Neural progenitor cell (in vitro differentiated cells): ENCODE measurements at regions not wholly inside any gene's neighbourhood (a gene's known extent, or its start where the extent isn't known, plus 50 kb on each side); places are given as distances from the start of the nearest gene placed in this dataset.

Experiments used
- DNase-seq: peaks from one replicate; pipeline ENCODE4 v3.0.0-alpha.2; 2016; ENCODE audit warnings: low spot score
- H2AFZ ChIP-seq: fragments of 200-600 bp; sonication (generic); replicated peaks from 2 replicates; pipeline ENCODE4 v1.6.1; 2016; ENCODE audit warnings: antibody characterized with exemption
- H3F3A ChIP-seq: fragments of 200-600 bp; sonication (generic); 2 replicates; pipeline ENCODE4 v1.6.1; 2016; ENCODE audit warnings: antibody characterized with exemption, low read depth
- H3K27ac ChIP-seq: fragments of 200-600 bp; sonication (generic); 2 replicates; pipeline ENCODE4 v1.5.1; 2016; ENCODE audit warnings: mild to moderate bottlenecking
- H3K27me3 ChIP-seq: fragments of 200-600 bp; sonication (generic); 2 replicates; pipeline ENCODE4 v1.6.1; 2016; ENCODE audit warnings: mild to moderate bottlenecking, moderate library complexity
- H3K36me3 ChIP-seq: fragments of 200-600 bp; sonication (generic); 2 replicates; pipeline ENCODE4 v1.5.1; 2016
- H3K4me1 ChIP-seq: fragments of 200-600 bp; sonication (generic); 2 replicates; pipeline ENCODE4 v1.6.1; 2016; ENCODE audit warnings: mixed run types
- H3K4me2 ChIP-seq: fragments of 200-600 bp; sonication (generic); 2 replicates; pipeline ENCODE4 v1.6.1; 2016
- H3K4me3 ChIP-seq: fragments of 200-600 bp; sonication (generic); 2 replicates; pipeline ENCODE4 v1.5.1; 2016
- H3K79me2 ChIP-seq: fragments of 200-600 bp; sonication (generic); 2 replicates; pipeline ENCODE4 v1.6.1; 2016; ENCODE audit warnings: low read depth
- H3K9ac ChIP-seq: fragments of 200-600 bp; sonication (generic); 2 replicates; pipeline ENCODE4 v1.6.1; 2016
- H3K9me3 ChIP-seq: fragments of 200-600 bp; sonication (generic); 2 replicates; pipeline ENCODE4 v1.5.1; 2016; ENCODE audit warnings: low read depth
- H4K20me1 ChIP-seq: fragments of 200-600 bp; sonication (generic); 2 replicates; pipeline ENCODE4 v1.6.1; 2016; ENCODE audit warnings: low read depth
- H3K27ac Mint-ChIP-seq: 3 replicates; pipeline ENCODE4 v1.8.0; 2021; ENCODE audit warnings: mixed read lengths
- H3K27me3 Mint-ChIP-seq: 2 replicates; pipeline ENCODE4 v1.8.0; 2022; ENCODE audit warnings: low read depth, mild to moderate bottlenecking, inconsistent platforms, moderate library complexity, mixed read lengths; ENCODE audit not compliant: insufficient read depth
- H3K36me3 Mint-ChIP-seq: 3 replicates; pipeline ENCODE4 v1.8.0; 2021; ENCODE audit warnings: mixed read lengths
- H3K4me1 Mint-ChIP-seq: 3 replicates; pipeline ENCODE4 v1.8.0; 2021; ENCODE audit warnings: mixed read lengths
- H3K4me3 Mint-ChIP-seq: 3 replicates; pipeline ENCODE4 v1.8.0; 2021; ENCODE audit warnings: mild to moderate bottlenecking, moderate library complexity, mixed read lengths
- H3K9me3 Mint-ChIP-seq: 3 replicates; pipeline ENCODE4 v1.8.0; 2020; ENCODE audit warnings: mixed read lengths
- EZH2 ChIP-seq: fragments of 200-600 bp; sonication (generic); IDR thresholded peaks from 2 replicates; pipeline ENCODE4 v1.6.1; 2017; ENCODE audit warnings: antibody characterized with exemption, mild to moderate bottlenecking, moderate library complexity
- EZH2phosphoT487 ChIP-seq: fragments of 200-600 bp; sonication (generic); IDR thresholded peaks from 2 replicates; pipeline ENCODE4 v1.6.1; 2017; ENCODE audit warnings: antibody characterized with exemption
- TF ChIP-seq, protein P1 (sequence below): fragments of 200-600 bp; sonication (generic); IDR thresholded peaks from 2 replicates; pipeline ENCODE4 v1.5.1; 2017; ENCODE audit warnings: antibody characterized with exemption, mild to moderate bottlenecking

GRCh38 chr3:19725000-19725399 lies 209.0 kb downstream of the EFHB start:
- Histone ChIP-seq H3K36me3 (no peaks in the 10 kb centered on the region), H3K79me2 (no peaks in the 10 kb centered on the region), H3K27ac (no peak overlapping the region), H3F3A (no peaks in the 10 kb centered on the region), H2AFZ (no peak overlapping the region), H3K9me3 (peaks cover 12% of the 10 kb centered on the region), H3K4me1 (no peaks in the 10 kb centered on the region), H3K4me2 (no peak overlapping the region), H3K9ac (no peak overlapping the region), H3K4me3 (no peak overlapping the region), H4K20me1 (no peaks in the 10 kb centered on the region), H3K27me3 (no peaks in the 10 kb centered on the region)
- no peak for TF ChIP-seq EZH2phosphoT487
- TF ChIP-seq EZH2, result no peak
- TF ChIP-seq, protein P1, sequence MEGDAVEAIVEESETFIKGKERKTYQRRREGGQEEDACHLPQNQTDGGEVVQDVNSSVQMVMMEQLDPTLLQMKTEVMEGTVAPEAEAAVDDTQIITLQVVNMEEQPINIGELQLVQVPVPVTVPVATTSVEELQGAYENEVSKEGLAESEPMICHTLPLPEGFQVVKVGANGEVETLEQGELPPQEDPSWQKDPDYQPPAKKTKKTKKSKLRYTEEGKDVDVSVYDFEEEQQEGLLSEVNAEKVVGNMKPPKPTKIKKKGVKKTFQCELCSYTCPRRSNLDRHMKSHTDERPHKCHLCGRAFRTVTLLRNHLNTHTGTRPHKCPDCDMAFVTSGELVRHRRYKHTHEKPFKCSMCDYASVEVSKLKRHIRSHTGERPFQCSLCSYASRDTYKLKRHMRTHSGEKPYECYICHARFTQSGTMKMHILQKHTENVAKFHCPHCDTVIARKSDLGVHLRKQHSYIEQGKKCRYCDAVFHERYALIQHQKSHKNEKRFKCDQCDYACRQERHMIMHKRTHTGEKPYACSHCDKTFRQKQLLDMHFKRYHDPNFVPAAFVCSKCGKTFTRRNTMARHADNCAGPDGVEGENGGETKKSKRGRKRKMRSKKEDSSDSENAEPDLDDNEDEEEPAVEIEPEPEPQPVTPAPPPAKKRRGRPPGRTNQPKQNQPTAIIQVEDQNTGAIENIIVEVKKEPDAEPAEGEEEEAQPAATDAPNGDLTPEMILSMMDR, result no peak
- no peak overlapping the region for H3K4me3 Mint-ChIP-seq
- peak; percentile 17 for DNase-seq
- no peaks in the 10 kb centered on the region for H3K27me3 Mint-ChIP-seq
- peaks cover 11% of the 10 kb centered on the region for H3K9me3 Mint-ChIP-seq
- no peaks in the 10 kb centered on the region for H3K4me1 Mint-ChIP-seq
- no peak overlapping the region for H3K27ac Mint-ChIP-seq
- H3K36me3 Mint-ChIP-seq, result no peaks in the 10 kb centered on the region

DNA sequence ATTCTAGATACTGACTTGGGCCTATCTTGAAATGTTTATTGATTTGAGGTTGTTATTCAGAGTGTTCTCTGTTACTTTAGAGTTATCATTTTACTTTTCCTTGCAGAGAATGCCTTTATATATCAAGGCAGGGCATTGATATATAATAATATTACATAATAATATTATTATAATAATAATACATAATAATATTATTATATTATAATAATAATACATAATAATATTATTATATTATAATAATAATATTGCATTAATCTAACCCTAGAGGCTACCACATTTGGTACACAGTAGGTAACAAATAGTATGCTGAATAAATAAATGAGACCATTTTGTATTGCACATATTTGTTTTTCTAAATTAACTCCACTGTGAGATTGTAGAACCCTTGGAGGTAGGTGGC lies 216.3 kb downstream of the EFHB start:
- no peaks in the 10 kb centered on the region for H3K27me3 Mint-ChIP-seq
- no peak for DNase-seq

DNA sequence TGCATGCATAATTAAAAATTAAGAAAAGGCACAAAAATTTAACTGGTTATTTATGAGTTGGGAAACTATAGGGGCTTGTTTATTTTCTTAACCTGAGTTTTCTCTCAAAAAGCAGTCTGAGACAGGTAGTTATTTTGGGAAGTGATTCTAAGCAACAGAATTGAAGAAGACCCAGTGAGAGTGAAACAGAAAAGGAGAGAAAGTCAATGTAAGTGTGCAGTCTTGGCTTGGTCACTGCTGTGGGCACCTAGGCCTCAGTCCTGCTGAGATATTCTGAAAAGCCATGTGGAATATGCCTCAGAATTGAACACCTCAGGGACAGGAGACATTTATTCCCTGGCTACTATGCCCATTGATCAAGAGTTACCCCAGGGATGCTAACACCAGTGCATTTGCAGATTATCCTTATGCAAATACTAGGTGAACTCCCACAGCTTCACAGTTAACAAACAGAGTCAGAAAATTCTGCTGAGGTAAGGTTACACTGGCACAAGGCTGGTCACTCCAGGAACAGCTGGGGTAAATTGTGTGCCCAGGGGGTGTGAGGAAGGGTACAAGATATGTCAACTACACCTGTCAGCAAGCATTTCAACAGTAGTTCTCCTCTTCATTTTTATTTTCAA lies 222.7 kb downstream of the EFHB start:
- Mint-ChIP-seq H3K9me3 (no peaks in the 10 kb centered on the region), H3K4me3 (no peak overlapping the region), H3K27ac (no peak overlapping the region), H3K4me1 (peaks cover 8% of the 10 kb centered on the region), H3K36me3 (no peaks in the 10 kb centered on the region), H3K27me3 (no peaks in the 10 kb centered on the region)
- H3K27ac ChIP-seq, result no peak overlapping the region
- H3K9ac ChIP-seq, result no peak overlapping the region
- H3K4me3 ChIP-seq, result no peak overlapping the region
- no peaks in the 10 kb centered on the region for H3K9me3 ChIP-seq
- DNase-seq, result peak; percentile 2
- H4K20me1 ChIP-seq, result no peaks in the 10 kb centered on the region
- H3K4me2 ChIP-seq, result no peak overlapping the region
- no peak overlapping the region for H2AFZ ChIP-seq
- H3K27me3 ChIP-seq, result no peaks in the 10 kb centered on the region
- H3K4me1 ChIP-seq, result no peaks in the 10 kb centered on the region
- H3K79me2 ChIP-seq, result no peaks in the 10 kb centered on the region
- no peaks in the 10 kb centered on the region for H3F3A ChIP-seq
- no peak for TF ChIP-seq EZH2
- TF ChIP-seq EZH2phosphoT487, result no peak
- TF ChIP-seq, protein P1, result no peak
- no peaks in the 10 kb centered on the region for H3K36me3 ChIP-seq

More for the DNA sequence above, 216.3 kb downstream of the EFHB start:
- no peaks in the 10 kb centered on the region for H3K9me3 ChIP-seq
- Mint-ChIP-seq H3K4me3 (no peak overlapping the region), H3K4me1 (no peaks in the 10 kb centered on the region), H3K36me3 (no peaks in the 10 kb centered on the region), H3K9me3 (no peaks in the 10 kb centered on the region), H3K27ac (no peak overlapping the region)
- TF ChIP-seq, protein P1, result no peak
- TF ChIP-seq EZH2phosphoT487 (no peak), EZH2 (no peak)
- H3K4me1 ChIP-seq, result no peaks in the 10 kb centered on the region
- H4K20me1 ChIP-seq, result no peaks in the 10 kb centered on the region
- no peak overlapping the region for H3K4me2 ChIP-seq
- no peak overlapping the region for H2AFZ ChIP-seq
- no peak overlapping the region for H3K4me3 ChIP-seq
- no peaks in the 10 kb centered on the region for H3K27me3 ChIP-seq
- H3K27ac ChIP-seq, result no peak overlapping the region
- H3K36me3 ChIP-seq, result no peaks in the 10 kb centered on the region
- H3F3A ChIP-seq, result no peaks in the 10 kb centered on the region
- H3K9ac ChIP-seq, result no peak overlapping the region
- no peaks in the 10 kb centered on the region for H3K79me2 ChIP-seq
